NCI-H2227 treated with DMSO at 0.1 percent for 48 hours (cell line): ENCODE measurements at regions not wholly inside any gene's neighbourhood (a gene's known extent, or its start where the extent isn't known, plus 50 kb on each side); places are given as distances from the start of the nearest gene placed in this dataset.
"Not testable (repeated sequence)": the region's sequence is repeated elsewhere in the genome, so short reads cannot be mapped to it uniquely, and the experiment has no call there.

Experiments used
- DNase-seq: peaks from one replicate; lab custom pipeline; 2025; lab: John Stamatoyannopoulos, UW

- DNase-seq = no peak
Observed at GRCh38 chr18:73110307-73110706, 242.5 kb upstream of the NETO1 start.

GRCh38 chr18:73101977-73102376 lies 234.2 kb upstream of the NETO1 start:
- DNase-seq = no peak

- not testable (repeated sequence) for DNase-seq
Observed at GRCh38 chr18:73101491-73101890, 233.7 kb upstream of the NETO1 start.

GRCh38 chr18:73099759-73100158 lies 232.0 kb upstream of the NETO1 start:
- no peak for DNase-seq

- no peak for DNase-seq
Observed at GRCh38 chr18:73093687-73094250, 226.0 kb upstream of the NETO1 start.

- no peak for DNase-seq
Observed at GRCh38 chr18:73088445-73088844, 220.7 kb upstream of the NETO1 start.

GRCh38 chr18:73087282-73087977 lies 219.6 kb upstream of the NETO1 start:
- no peak for DNase-seq

- no peak for DNase-seq
Observed at GRCh38 chr18:73079920-73080319, 212.1 kb upstream of the NETO1 start.

- DNase-seq = no peak
Observed at GRCh38 chr18:73060666-73061288, 193.0 kb upstream of the NETO1 start.

GRCh38 chr18:73059280-73059679 lies 191.5 kb upstream of the NETO1 start:
- no peak for DNase-seq

GRCh38 chr18:73047688-73048087 lies 179.9 kb upstream of the NETO1 start:
- DNase-seq = no peak

GRCh38 chr18:73045037-73045436 lies 177.2 kb upstream of the NETO1 start:
- DNase-seq = no peak

- DNase-seq = no peak
Observed at GRCh38 chr18:73043611-73044010, 175.8 kb upstream of the NETO1 start.

GRCh38 chr18:73043211-73043610 lies 175.4 kb upstream of the NETO1 start:
- DNase-seq = no peak

GRCh38 chr18:73040247-73040646 lies 172.5 kb upstream of the NETO1 start:
- DNase-seq = no peak

- no peak for DNase-seq
Observed at GRCh38 chr18:73038336-73038735, 170.5 kb upstream of the NETO1 start.

- no peak for DNase-seq
Observed at GRCh38 chr18:73023975-73024374, 156.2 kb upstream of the NETO1 start.

GRCh38 chr18:73009691-73010090 lies 141.9 kb upstream of the NETO1 start:
- DNase-seq = no peak

- DNase-seq = no peak
Observed at GRCh38 chr18:73007915-73008308, 140.1 kb upstream of the NETO1 start.

GRCh38 chr18:73007195-73007914 lies 139.6 kb upstream of the NETO1 start:
- no peak for DNase-seq

- DNase-seq = no peak
Observed at GRCh38 chr18:73006331-73006730, 138.5 kb upstream of the NETO1 start.

- no peak for DNase-seq
Observed at GRCh38 chr18:73004260-73004659, 136.5 kb upstream of the NETO1 start.
